GM18861 (cell line): ENCODE measurements at regions not wholly inside any gene's neighbourhood (a gene's known extent, or its start where the extent isn't known, plus 50 kb on each side); places are given as distances from the start of the nearest gene placed in this dataset.

ENCODE experiments used
- ATAC-seq: cut with Tn5 transposase; IDR thresholded peaks from one replicate; pipeline ENCODE4 v1.9.1; 2021; ENCODE audit not compliant: unreplicated experiment

DNA sequence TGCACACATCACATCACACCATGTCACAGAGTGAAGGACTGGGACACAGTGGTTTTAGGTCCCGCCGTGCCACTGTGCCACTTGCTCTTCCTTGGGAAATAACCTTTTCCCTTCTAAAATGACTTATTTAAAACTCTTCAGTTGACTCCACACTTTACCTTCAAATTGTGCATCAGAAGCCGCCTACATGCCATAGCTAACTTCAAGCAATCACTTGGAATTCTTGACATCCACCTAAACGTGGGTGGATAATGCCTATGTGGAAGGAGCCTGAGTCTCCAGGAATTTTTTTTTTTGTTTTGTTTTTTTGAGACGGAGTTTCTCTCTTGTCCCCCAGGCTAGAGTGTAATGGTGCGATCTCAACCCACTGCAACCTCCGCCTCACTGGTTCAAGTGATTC lies 777.4 kb upstream of the TENM3 start:
- no peak for ATAC-seq

DNA sequence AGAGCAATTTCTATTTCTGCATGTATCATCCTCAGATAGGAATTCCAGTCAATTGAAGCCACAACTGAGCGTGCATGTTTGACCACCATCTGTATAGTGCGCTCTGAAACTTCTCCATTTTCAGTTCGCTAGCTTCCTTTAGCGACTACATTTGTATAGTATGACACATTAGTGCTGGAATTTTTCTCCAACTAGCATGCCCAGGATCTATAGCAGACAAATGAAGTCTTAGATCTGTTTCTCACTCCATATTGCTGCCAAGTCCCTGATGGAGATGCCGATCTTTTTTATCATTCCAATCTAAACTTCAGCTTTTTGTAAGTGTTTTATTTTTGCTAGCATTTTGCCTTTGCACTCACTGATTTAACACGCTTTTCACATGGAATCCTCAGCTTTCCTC lies 774.8 kb upstream of the TENM3 start:
- ATAC-seq: no peak

DNA sequence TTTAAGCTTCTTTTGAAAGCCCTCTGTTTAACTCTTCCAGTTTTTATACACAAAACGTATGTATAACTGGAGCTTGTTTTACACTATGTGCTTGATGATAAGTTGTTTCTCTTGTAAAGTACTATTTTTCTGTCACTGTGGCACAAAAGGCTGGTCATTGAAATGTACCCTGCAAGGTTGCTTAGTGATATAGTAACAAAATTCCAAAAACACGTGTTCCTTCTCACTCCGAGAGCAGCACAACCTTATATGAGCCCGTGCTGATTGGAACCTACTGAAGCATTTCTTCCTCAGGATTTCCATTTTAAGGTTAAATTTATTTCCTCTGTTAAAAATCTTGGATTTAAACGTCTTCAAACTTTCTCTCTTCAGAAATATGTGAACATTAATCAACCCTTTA lies 772.9 kb upstream of the TENM3 start:
- ATAC-seq: no peak

DNA sequence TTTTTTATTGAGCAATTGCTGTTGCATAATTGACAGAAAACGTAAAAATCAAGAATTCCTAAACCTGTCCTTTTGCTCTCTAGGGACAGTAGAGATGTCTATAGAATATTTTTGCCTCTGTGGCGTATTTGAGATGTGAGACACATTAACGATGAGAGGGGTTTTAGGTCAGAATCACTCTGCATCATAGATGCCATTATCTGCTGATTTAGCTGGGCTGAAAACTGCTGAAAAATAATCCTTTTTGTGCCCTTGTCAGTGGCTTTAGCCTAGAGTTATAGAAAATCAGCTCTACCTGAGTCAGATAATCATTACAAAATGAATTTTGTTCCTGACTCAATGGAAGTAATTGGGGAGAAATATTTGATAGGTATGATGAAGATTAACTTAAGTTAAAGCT lies 767.8 kb upstream of the TENM3 start:
- ATAC-seq: no peak

DNA sequence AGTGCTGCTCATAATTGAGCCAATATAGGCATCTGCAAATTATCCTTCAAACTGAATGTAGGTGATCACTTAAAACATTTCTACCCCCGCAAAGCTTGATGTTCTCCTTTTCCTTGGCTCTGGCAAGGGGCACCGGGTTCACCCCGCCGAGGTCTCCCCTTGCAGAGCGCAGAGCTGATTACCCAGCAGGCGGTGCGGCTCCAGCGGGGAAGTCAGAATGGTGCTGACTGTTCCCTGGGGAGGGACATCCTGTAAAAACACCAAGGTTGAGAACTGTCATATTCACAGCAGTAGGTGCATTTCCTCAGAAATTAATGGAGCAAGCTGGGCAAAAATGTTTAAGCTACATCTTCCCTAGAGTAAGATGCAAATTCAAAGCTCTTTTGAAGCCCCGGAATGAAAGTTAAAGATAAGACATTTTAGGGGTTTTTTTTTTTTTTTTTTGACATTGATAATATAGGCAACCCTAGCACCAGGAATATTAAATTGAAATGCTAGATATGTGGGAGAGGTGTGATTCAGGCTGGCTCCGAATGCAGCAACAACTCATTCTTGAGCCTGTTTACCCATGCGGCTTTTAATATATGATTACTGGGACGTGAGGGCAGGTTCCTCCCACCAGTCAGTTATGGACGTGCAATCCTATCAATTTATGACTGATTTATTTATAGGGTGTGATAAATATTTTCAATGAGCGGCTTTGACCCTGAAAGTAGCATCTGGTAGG lies 767.3 kb upstream of the TENM3 start:
- no peak for ATAC-seq

DNA sequence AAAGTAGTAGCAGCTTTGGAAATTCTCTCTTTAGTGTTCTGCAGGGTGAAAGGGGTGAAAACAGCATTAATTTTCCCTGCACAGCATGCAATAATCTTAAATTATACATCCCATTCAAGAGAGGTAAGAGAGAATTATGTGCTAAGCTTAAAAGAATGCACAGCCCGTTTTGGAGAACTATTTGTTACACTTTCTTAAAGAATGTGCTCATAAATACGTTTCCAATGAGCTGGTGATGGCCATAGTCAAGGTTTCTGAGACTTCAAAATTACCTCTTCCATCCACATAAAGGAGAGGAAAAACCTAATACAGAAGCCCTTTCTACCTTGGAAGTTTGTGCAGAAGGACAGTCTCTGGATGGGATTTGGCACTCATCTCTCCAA lies 766.7 kb upstream of the TENM3 start:
- no peak for ATAC-seq

DNA sequence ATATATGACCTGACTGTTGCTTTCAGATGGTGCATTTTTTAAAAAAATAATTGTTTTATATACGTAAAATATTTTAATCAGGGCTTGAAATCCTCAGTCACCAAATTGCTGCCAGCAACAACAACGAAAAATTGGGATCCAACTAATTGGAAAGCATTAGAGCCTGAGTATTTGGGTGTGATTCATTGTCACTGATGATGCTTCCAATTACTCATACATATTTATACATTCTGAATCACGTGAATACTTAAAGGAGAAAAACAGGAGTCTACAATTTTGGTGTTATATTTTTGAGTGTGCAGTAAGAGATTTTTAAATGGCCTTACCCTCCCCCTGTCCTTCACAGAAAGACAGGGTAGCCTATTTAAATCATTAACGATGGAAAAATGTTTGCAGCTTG lies 765.6 kb upstream of the TENM3 start:
- ATAC-seq: no peak

DNA sequence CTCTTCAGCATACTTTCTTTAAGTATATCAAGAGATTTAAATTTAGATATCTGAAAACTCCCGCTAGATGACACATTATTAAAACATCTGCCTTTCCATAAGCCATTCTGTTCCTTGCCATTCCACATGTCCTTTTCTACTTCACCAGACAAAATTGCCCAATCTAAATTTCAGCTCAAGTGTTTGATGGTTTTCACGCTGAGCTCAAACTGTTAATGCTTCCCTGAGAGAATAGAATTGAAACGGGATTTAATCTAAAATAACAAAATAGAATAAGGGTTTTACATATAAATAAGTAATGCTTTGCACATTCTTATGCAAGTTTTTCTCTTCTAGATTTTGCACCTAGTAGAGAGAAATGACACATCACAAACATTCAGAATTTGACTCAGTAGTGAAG lies 764.5 kb upstream of the TENM3 start:
- ATAC-seq: no peak

DNA sequence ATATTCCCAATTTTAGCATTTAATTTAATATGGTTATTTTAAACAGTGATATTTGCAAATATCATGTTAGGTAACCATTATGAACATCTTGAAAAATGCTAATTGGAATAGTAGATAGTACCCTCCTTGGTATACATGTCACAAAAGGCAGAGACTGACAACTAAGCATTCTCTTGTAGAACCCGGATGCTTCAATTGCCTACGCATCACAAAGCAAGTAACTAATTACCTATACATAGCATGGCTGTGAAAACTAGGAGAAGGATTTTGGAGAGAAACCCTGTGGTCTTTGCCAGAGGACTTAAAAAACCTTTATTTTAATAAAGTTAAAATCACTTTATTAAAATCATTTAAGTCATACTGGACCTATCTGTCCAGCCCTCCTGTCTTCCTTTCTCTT lies 764.1 kb upstream of the TENM3 start:
- ATAC-seq: no peak

DNA sequence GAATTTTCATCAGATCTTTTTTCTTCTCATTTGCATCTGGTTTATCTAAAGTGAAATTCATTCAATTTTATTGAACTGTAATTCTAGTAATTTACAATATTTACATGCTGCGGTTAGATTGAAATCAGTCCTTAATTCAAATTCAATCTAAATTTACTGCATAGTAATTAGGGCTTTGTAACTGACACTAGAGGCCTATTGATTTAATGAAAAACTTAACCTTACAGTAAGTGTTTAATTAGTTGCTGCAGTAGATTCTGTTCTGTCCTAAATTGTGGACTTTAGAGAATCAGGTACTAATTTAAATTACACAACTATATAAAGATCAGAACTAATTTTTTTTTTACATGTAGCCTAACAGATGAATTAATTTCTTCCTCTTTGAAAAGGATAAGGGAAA lies 758.8 kb upstream of the TENM3 start:
- ATAC-seq: no peak

DNA sequence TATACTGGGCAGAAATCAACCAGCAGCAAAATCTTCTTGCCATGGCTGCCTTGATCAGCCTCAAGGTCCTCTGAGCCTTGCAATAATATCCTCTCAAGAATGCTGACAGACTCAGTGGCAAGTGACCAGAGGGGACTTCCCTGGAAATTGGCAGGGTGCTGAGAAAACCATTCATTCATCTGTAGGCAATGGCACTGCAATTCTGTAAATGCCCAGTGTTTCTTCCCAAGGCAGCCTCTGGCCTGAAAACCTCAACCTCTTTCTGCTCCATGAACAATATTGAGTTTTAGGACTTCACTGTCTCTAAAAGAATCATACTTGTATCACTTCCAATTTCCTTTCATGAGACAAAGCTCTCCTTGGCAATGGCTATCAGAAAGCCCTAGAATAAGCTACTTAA lies 754.3 kb upstream of the TENM3 start:
- no peak for ATAC-seq

DNA sequence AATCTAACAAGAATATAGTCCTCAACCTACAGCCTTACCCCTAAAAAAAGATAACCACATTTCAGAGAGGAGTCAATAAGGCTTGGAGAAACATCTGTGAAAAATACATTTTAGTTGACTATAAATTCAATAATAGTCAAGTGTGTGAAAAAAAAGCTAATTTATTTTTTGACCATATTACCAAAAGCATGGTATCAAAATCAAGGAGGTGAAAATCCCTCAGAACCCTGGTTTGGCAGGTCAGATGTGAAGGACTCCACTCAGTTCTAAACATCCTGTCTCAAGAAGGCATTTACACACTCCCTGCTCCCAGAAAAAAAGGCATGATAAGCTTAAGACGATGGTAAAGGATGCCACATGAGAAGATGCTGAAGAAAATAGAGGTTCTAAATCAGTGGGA lies 745.1 kb upstream of the TENM3 start:
- ATAC-seq: no peak

DNA sequence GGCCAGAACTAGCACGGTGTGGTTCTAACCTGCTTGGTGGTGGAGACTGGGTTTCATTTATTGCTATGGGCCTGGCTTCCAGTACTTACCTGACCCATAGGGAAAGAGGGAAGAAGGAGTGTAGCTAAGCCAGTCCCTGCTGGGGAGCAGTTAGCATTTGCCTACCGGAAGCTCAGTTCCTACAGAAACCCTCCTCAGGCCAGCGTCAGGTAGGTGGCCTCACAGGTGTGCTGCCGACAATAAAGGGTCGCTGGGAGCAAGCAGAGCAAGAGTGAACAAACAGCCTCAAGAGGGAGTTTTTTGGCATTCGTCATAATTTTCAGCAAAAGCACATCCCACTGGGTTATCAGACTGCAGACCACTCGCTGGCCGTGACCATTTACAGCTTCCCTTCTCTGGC lies 740.6 kb upstream of the TENM3 start:
- no peak for ATAC-seq

DNA sequence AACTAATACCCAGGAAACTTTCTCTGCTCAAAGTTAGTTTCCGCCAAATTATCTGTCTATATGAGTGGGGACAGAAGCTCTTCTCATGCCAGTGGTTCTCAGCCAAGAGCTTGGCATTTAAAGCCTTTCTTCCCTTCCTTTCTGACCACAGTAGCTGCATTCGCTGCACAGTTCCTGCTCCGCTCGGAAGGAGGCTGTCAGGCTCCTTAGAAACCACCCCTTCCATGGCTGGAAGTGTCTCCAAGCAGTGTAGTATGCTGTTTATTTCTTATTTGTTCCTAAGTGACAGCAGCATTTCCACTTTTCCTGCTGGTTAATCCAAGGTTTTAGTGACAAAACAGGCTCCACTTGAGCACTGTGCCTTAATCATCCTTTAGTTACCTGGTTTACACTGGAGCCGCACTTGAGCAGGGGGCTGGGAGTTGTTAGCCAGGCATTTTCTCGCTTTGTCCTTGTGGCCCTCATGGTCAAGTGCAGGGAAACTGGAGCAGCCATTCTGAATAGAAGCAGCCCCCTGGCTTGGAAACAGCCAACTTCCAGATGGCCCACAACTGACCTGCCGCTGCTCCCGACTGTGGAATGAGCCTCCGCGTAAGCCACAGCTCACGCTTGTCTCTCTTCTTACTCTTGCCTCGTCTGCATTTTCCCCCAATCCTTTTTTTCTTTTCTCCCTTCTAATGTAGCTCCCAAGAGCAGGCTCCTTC lies 739.4 kb upstream of the TENM3 start:
- ATAC-seq: no peak

DNA sequence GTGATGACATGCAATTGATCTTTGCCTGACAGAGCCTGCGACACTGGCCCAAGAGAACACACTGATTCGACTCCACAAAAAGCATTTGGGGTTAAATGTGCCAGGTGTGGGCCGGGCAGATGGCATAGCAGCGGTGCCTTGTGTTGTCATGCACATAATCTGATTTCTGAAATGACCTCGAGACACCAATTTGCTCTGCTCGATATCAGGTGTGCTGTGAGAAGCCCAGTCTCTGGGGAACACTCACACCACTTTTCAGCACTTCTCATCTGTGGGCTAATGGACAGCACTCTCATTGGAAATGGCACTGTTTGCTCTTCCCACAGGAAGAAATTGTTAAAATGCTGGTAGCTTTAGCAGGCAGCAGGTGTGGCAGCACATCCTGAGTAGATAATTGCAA lies 738.3 kb upstream of the TENM3 start:
- ATAC-seq: no peak

DNA sequence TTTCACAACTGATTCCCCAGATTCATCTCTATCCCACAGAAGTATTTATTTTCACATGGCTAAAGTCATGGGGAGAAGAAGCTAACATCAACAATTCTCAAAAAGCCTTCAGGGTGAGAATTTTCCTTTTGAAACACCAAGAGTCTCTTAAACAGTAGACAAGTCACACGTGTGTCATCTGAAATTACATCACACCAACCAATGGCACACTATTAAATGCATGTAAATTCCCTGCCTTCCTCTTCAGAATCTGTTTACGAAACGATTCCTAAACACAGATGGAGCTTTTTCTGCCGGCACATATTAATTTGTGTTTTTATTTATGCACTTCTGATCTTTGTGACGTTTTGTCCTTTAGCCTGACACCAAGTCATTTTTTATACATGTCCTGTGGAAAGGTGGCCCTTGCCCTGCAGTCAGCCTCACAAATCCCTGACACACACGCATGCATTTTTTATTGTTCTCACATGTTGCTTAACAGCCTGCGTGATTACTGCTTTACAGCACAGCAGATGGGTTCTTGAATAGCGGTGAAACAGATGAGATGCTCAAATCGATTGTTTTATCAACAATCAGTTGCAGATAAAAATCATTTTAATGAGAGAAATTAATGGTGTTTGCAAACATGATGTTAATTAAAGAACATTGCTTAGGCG lies 735.9 kb upstream of the TENM3 start:
- no peak for ATAC-seq

DNA sequence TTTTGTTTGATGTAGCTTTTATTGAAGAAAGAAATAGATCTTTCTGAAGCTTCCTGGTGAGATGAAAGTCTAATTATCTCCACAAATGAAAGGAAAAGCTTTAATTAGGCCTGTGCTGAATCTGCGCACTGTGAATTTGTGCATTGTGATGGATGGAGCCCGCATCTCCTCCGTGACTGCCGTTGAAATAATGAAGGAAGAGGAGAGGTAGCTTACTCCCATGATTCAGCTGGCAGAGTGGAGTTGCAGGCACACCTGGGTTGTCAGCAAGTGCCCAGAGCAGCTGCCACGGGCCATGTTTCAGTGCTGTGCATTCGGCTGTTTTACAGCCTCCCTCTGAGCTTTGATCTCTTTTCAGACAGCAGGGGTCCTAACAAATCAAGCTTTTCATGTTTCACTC lies 735.3 kb upstream of the TENM3 start:
- no peak for ATAC-seq

DNA sequence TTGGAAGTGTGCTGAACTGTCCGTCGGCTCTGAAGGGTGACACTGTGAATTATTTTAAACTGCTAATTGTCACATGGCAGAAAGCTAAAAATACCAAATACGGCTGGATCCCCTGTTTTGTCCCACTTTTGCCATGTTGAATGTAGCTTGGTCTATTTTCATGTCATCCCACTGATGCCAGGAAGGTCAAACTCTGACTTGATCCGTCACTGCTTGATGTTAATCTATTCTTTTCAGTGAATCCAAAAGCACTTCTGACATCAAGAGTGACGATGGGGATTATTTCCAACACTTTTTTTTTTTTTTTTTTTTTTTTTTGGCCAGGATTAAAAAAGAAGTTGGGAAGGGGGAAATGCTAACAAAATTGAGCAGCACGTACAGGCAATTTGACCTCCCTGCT lies 734.6 kb upstream of the TENM3 start:
- ATAC-seq: no peak

DNA sequence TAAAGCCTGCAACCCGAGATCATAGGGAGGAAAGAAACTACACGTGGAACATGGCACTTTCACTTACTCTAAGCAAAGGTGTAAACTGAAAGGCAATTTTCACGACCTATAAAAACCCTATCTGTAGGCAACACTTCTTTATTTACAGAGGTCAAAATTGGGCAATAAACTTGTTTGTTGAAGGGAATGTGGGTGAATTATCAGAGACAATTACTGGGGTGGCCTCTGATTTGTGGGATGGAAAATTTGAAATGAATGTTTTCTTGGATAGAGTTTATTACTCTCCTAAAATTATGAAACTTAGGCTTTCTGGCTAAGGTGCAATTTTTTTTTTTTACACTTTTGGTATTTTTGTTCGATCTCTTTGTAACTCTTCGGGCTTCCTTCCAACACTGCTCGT lies 734.1 kb upstream of the TENM3 start:
- ATAC-seq: no peak

DNA sequence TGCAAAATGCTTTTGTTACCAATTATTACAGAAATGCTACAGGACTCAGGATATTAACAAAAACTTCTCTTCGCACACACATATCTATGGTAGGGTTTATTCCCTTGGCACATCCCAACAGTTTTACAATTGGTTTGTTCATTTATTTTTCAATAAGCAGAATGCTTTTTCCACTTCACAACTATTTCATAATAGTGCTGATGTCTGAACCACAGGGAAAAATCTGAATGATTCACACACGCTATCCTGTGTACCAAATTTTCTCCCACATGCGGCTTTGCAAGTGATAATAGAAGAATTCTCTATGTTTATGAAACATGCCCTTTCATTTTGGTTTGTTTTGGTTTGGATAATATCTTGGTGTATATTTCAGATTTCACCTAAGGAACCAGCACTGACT lies 725.7 kb upstream of the TENM3 start:
- ATAC-seq: no peak

DNA sequence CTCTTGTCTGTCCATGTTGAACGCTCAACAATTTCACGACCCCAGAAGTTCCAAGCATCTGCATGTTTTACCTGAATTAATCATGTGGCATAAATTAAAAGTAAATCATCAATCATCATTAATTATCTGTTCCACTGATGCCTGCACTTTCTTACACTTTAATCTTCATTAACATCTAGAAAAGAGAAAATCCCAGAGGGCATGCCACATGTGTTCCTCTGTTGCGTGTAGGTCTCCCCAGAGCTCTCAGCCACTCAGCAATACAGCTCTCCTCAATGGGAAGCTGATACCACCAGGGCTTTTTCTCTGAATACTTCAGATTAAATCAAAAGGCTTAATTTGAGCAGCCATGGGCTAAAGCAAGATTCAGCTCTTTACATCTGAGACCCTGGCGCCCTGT lies 722.4 kb upstream of the TENM3 start:
- ATAC-seq: no peak

DNA sequence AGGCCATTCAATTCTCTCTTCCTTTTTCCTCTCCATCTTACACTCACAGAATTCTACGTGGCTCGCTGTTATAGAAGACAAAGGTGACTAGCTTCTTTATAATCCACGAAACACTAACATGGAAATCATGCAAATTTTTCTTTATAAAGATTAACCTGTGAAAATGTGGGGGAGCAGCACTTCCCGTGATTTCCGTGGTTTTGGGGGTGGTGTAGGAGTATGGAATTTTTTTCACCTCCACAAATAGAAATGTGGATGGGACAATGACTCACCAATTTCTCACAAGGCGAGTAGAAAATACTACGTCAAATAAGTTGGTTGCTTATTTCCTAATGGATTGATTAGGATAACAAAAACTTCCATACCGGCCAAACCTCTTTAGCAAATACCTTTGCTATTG lies 719.2 kb upstream of the TENM3 start:
- ATAC-seq: no peak

DNA sequence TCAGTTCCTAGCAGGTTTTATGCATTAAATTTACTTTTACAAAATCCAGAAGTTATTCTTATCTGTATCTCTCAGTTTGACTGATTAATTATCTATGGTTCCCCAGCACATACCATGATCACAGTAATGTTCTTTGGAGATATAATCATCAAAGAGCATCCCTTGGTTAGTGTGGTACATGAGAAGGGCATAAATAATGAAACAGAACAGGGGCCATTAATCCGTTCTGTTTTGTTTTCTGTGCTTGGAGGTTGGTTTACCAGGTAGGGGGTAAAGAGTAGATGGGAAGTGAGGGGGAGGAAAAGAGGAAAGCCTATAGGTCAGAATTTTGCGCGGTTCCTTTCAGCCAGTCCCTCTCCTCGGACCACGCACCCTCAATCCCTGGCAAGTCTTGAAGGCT lies 718.7 kb upstream of the TENM3 start:
- ATAC-seq: no peak
